Prostate gland (tissue), 2 donors: ENCODE measurements at regions not wholly inside any gene's neighbourhood (a gene's known extent, or its start where the extent isn't known, plus 50 kb on each side); places are given as distances from the start of the nearest gene placed in this dataset.

Experiments
- CTCF ChIP-seq, 4 experiments: fragments of 200-600 bp in 2 of 4; fragments of 450-650 bp in 2 of 4; sonication (generic) in 2 of 4; IDR thresholded peaks; 1 replicate in 3 of 4; 2 replicates in 1 of 4; pipeline ENCODE4 v1.5.1; 2016 to 2019; ENCODE audit warnings: antibody characterized with exemption in 4 of 4, mild to moderate bottlenecking in 2 of 4, moderate library complexity in 2 of 4
- POLR2A ChIP-seq: fragments of 450-650 bp; IDR thresholded peaks from one replicate; pipeline ENCODE4 v1.6.1; 2016; ENCODE audit warnings: antibody characterized with exemption, mild to moderate bottlenecking
- POLR2AphosphoS5 ChIP-seq: sonication (generic); formaldehyde crosslinking; IDR thresholded peaks from one replicate; pipeline ENCODE4 v1.6.1; 2017; ENCODE audit warnings: antibody characterized with exemption

GRCh38 chr16:10314317-10314716 is 71.5 kb upstream of the ATF7IP2 start:
- TF ChIP-seq CTCF (IDR thresholded peaks at IDR 0.05) (no peak), POLR2A (no peak), POLR2AphosphoS5 (no peak)
